Stimulated activated effector memory CD8-positive, alpha-beta T cell treated with anti-CD3 and anti-CD28 coated beads, Interleukin-12 subunit alpha, Interleukin-12 subunit beta, amount 100 ng/mL, for 72 hours (primary cell): ENCODE measurements at regions not wholly inside any gene's neighbourhood (a gene's known extent, or its start where the extent isn't known, plus 50 kb on each side); places are given as distances from the start of the nearest gene placed in this dataset.
"Not testable (repeated sequence)": the region's sequence is repeated elsewhere in the genome, so short reads cannot be mapped to it uniquely, and the experiment has no call there.

Experiments used
- ATAC-seq: fragments of 150-1000 bp; cut with Tn5 transposase; 2 replicates; pipeline ENCODE4 v1.10.0; 2021
- DNase-seq, 2 donors: peaks; one replicate each; pipeline ENCODE4 v3.0.0; 2021 to 2022; ENCODE audit warnings: low spot score in 2 of 2
- H3K27ac Mint-ChIP-seq: one replicate; pipeline ENCODE4 v1.8.0; 2022; ENCODE audit warnings: mild to moderate bottlenecking, mixed read lengths
- H3K36me3 Mint-ChIP-seq: one replicate; pipeline ENCODE4 v1.8.0; 2022; ENCODE audit warnings: mild to moderate bottlenecking, mixed read lengths
- H3K4me1 Mint-ChIP-seq: one replicate; pipeline ENCODE4 v1.8.0; 2022; ENCODE audit warnings: mixed read lengths
- H3K4me3 Mint-ChIP-seq: one replicate; pipeline ENCODE4 v1.8.0; 2022; ENCODE audit warnings: mild to moderate bottlenecking, mixed read lengths
- H3K9me3 Mint-ChIP-seq: one replicate; pipeline ENCODE4 v1.8.0; 2022; ENCODE audit warnings: mixed read lengths

DNA sequence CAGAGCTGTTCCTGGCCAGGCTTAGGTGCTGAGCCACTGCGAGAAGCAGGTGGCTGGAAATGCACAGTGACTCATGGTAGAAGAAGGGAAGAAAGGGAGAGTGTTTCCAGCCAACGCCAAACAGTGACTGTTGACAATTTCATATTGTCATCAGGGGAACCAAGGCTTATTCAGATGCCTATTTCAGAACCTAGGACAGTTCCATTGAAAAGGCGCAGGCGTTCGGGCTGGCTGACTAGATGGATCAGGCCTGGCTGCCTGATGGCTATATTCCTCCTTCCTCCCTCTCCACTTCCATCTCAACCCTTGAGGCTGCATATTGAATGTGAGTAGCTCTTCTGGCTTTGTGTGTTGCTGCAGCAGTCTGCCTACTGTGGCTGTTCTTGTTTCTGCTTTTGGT, 73.0 kb upstream of the FRMPD4 start:
- no peaks in the 10 kb centered on the region for H3K4me1 Mint-ChIP-seq
- H3K36me3 Mint-ChIP-seq, result no peaks in the 10 kb centered on the region
- H3K9me3 Mint-ChIP-seq, result no peaks in the 10 kb centered on the region
- DNase-seq, result no peak
- no peak overlapping the region for H3K4me3 Mint-ChIP-seq
- no peak for ATAC-seq
- no peak overlapping the region for H3K27ac Mint-ChIP-seq

DNA sequence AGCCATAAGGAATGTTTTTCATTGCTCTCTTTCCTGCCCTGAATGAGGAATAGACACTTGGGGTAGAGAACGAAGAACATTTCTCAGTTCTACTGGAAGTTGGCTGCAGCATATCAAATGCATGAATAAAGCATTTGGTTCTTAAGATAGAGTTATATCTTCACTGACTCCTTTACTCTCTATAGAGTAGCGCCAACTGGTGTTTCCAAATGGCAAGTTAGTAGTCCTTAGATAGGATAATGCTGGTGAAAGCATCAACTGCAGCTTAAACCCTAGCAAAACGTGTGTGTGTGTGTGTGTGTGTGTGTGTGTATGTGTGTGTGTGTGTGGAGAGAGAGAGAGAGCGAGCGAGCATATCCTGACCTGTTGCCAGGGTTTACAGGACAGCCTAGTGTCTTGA, 62.2 kb upstream of the FRMPD4 start:
- Mint-ChIP-seq H3K36me3 (no peaks in the 10 kb centered on the region), H3K4me3 (no peak overlapping the region), H3K9me3 (peaks cover 2% of the 10 kb centered on the region), H3K27ac (no peak overlapping the region), H3K4me1 (no peaks in the 10 kb centered on the region)
- ATAC-seq (no peak), DNase-seq (no peak)

DNA sequence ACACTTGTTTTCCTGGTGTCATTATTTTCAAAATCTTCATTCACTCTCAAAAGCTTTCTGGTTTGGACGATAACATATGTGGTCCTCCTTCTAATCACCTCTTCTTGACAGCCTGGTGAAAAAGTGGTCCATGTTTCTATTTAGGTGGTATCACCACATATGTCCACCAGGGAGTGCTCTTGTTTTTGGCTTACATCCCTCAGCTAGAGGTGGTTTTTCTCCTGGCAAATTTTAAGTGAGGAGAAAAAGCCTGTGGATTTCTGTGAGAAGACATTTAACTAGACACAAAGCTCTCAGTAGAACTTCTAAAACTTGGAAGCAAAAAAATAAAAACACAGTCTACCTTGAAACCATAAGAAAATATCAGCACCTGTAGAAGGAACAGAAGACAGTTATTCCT, 58.0 kb upstream of the FRMPD4 start:
- DNase-seq, result no peak
- H3K9me3 Mint-ChIP-seq, result no peaks in the 10 kb centered on the region

DNA sequence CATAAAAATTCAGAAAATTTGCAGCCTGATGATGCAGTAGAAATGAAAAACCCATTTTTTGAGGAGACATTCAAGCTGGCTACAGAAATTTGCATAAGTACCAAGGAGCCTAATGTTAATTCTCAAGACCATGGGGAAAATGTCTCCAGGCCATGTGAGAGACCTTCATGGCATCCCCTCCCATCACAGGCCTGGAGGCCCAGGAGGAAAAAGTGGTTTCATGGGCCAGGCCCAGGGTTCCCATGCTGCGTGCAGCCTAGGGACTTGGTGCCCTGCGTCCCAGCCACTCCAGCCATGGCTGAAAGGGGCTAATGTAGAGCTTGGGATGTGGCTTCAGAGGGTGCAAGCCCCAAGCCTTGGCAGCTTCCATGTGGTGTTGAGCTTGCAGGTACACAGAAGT, 55.3 kb upstream of the FRMPD4 start:
- H3K4me1 Mint-ChIP-seq, DNase-seq, H3K9me3 Mint-ChIP-seq, H3K36me3 Mint-ChIP-seq, H3K27ac Mint-ChIP-seq, H3K4me3 Mint-ChIP-seq, ATAC-seq: not testable (repeated sequence)

More for the DNA sequence above, 58.0 kb upstream of the FRMPD4 start:
- Mint-ChIP-seq H3K4me1 (no peaks in the 10 kb centered on the region), H3K27ac (no peak overlapping the region), H3K4me3 (no peak overlapping the region), H3K36me3 (no peaks in the 10 kb centered on the region)
- no peak for ATAC-seq
